A549 (cell line): ENCODE measurements at regions not wholly inside any gene's neighbourhood (a gene's known extent, or its start where the extent isn't known, plus 50 kb on each side); places are given as distances from the start of the nearest gene placed in this dataset.

Source experiments
- ATAC-seq, 2 experiments: fragments of 200-7000 bp in 1 of 2; fragments of >200 bp in 1 of 2; cut with Nextera tagmentation in 1 of 2; cut with Tn5 transposase in 1 of 2; 3 replicates each; pipeline versions ENCODE4 v1.8.0 to v1.9.1; 2018 to 2020; ENCODE audit warnings: mild to moderate bottlenecking in 1 of 2, moderate library complexity in 1 of 2
- CTCF ChIA-PET: fragments of 300-600 bp; sonication (Branson Sonifier 250); formaldehyde crosslinking; extraction: SDS; loops from one replicate; lab custom pipeline; 2021; ENCODE audit warnings: antibody characterized with exemption, inconsistent platforms; lab: Yijun Ruan, JAX
- POLR2A ChIA-PET: fragments of 350-600 bp; formaldehyde crosslinking; extraction: SDS; loops from one replicate; lab custom pipeline; 2021; ENCODE audit warnings: antibody characterized with exemption, inconsistent platforms; lab: Yijun Ruan, JAX
- DNase-seq, 2 experiments: peaks; one replicate each; pipeline versions ENCODE4 v3.0.0 to v3.0.0-alpha.2; 2011 to 2016; ENCODE audit warnings: low read depth in 1 of 2, low spot score in 1 of 2
- FAIRE-seq: peaks from 2 replicates; lab custom pipeline; 2011; peaks lifted over from hg19 to GRCh38; lab: Jason Lieb, UNC
- H3K27ac ChIP-seq, 2 experiments: fragments of >200 bp; sonication (Bioruptor Twin); formaldehyde crosslinking; 3 replicates each; pipeline ENCODE4 v1.5.1; 2016 to 2017
- H3K4me1 ChIP-seq: fragments of >200 bp; sonication (Bioruptor Twin); formaldehyde crosslinking; 3 replicates; pipeline ENCODE4 v1.6.1; 2016
- H3K4me2 ChIP-seq: fragments of >200 bp; sonication (Bioruptor Twin); formaldehyde crosslinking; 3 replicates; pipeline ENCODE4 v1.6.1; 2016
- H3K4me3 ChIP-seq: fragments of >200 bp; sonication (Bioruptor Twin); formaldehyde crosslinking; 3 replicates; pipeline ENCODE4 v1.5.1; 2016
- H3K9me3 ChIP-seq: fragments of >200 bp; sonication (Bioruptor Twin); formaldehyde crosslinking; 3 replicates; pipeline ENCODE4 v1.6.1; 2016
- CBX2 ChIP-seq: fragments of 200-600 bp; sonication (generic); IDR thresholded peaks from 2 replicates; pipeline ENCODE4 v1.6.1; 2016; ENCODE audit warnings: low read depth, mild to moderate bottlenecking, borderline replicate concordance
- CHD4 ChIP-seq: fragments of 200-600 bp; sonication (generic); IDR thresholded peaks from 2 replicates; pipeline ENCODE4 v1.6.1; 2016; ENCODE audit warnings: antibody characterized with exemption, mild to moderate bottlenecking, borderline replicate concordance
- EHF ChIP-seq: fragments of 250-450 bp; sonication (Bioruptor Pico); IDR thresholded peaks from 2 replicates; pipeline ENCODE4 v1.5.0; 2020; ENCODE audit warnings: mild to moderate bottlenecking
- ELK1 ChIP-seq: fragments of 150-350 bp; IDR thresholded peaks from 2 replicates; pipeline ENCODE4 v1.6.1; 2014; ENCODE audit warnings: low read depth, mild to moderate bottlenecking, low read length
- FOXS1 ChIP-seq: fragments of 250-450 bp; sonication (Bioruptor Pico); IDR thresholded peaks from 2 replicates; pipeline ENCODE4 v1.5.0; 2020; ENCODE audit warnings: mild to moderate bottlenecking, moderate library complexity
- GATA3 ChIP-seq: IDR thresholded peaks from 2 replicates; pipeline ENCODE4 v1.6.1; 2012; ENCODE audit warnings: borderline replicate concordance
- HDAC2 ChIP-seq: fragments of 200-600 bp; sonication (generic); IDR thresholded peaks from 2 replicates; pipeline ENCODE4 v1.6.1; 2016
- HES2 ChIP-seq: fragments of >200 bp; sonication (Bioruptor Twin); formaldehyde crosslinking; IDR thresholded peaks from 2 replicates; pipeline ENCODE4 v1.6.1; 2016
- HEYL ChIP-seq: fragments of 250-450 bp; sonication (Bioruptor Pico); IDR thresholded peaks from 2 replicates; pipeline ENCODE4 v1.8.0; 2021; ENCODE audit warnings: mild to moderate bottlenecking, moderate library complexity
- HOXA7 ChIP-seq: fragments of 250-450 bp; sonication (Bioruptor Pico); IDR thresholded peaks from 2 replicates; pipeline ENCODE4 v1.5.0; 2020; ENCODE audit warnings: mild to moderate bottlenecking, moderate library complexity
- HOXB5 ChIP-seq: fragments of 250-450 bp; sonication (Bioruptor Pico); IDR thresholded peaks from 2 replicates; pipeline ENCODE4 v1.5.0; 2020; ENCODE audit warnings: mild to moderate bottlenecking, moderate library complexity
- JUN ChIP-seq, 2 experiments: fragments of >200 bp; sonication (Bioruptor Twin); formaldehyde crosslinking; IDR thresholded peaks; 2 replicates in 1 of 2; 3 replicates in 1 of 2; pipeline ENCODE4 v1.6.1; 2016 to 2017
- NFE2L2 ChIP-seq: fragments of 150-350 bp; conservative IDR thresholded peaks from 2 replicates; pipeline ENCODE4 v1.6.1; 2014; ENCODE audit warnings: low read length
- PBX3 ChIP-seq: IDR thresholded peaks from 2 replicates; pipeline ENCODE4 v1.6.1; 2012
- POLR2AphosphoS2 ChIP-seq: conservative IDR thresholded peaks from 2 replicates; pipeline ENCODE4 v1.6.1; 2012; ENCODE audit warnings: low read length, improper control_type of control experiment, inconsistent platforms
- RAD21 ChIP-seq, 2 experiments: fragments of >200 bp in 1 of 2; sonication (Bioruptor Twin) in 1 of 2; formaldehyde crosslinking in 1 of 2; IDR thresholded peaks in 1 of 2; conservative IDR thresholded peaks in 1 of 2; 2 replicates in 1 of 2; 3 replicates in 1 of 2; pipeline ENCODE4 v1.6.1; 2012 to 2018; ENCODE audit warnings: inconsistent platforms in 1 of 2
- REST ChIP-seq: fragments of 200-600 bp; sonication (generic); IDR thresholded peaks from 2 replicates; pipeline ENCODE4 v1.6.1; 2016; ENCODE audit warnings: antibody characterized with exemption, mild to moderate bottlenecking, moderate library complexity
- RFX5 ChIP-seq: fragments of 450-650 bp; IDR thresholded peaks from 2 replicates; pipeline ENCODE4 v1.7.1; 2014; ENCODE audit warnings: antibody characterized with exemption, mild to moderate bottlenecking, moderate library complexity
- RNF2 ChIP-seq: fragments of 200-600 bp; sonication (generic); IDR thresholded peaks from 2 replicates; pipeline ENCODE4 v1.6.1; 2016; ENCODE audit warnings: low read depth, mild to moderate bottlenecking, antibody characterized with exemption, moderate library complexity, borderline replicate concordance
- SMC3 ChIP-seq: fragments of >200 bp; sonication (Bioruptor Twin); formaldehyde crosslinking; IDR thresholded peaks from 3 replicates; pipeline ENCODE4 v1.6.1; 2018; ENCODE audit warnings: inconsistent platforms
- TP53 ChIP-seq: fragments of 250-450 bp; sonication (Bioruptor Pico); IDR thresholded peaks from 2 replicates; pipeline ENCODE4 v1.5.0; 2021; ENCODE audit warnings: mild to moderate bottlenecking, moderate library complexity
- WGBS: methylation state at CpG from one replicate; pipeline ENCODE4 v1.1.6; 2017; ENCODE audit errors: missing lambda C conversion rate; 5-methylcytosine and 5-hydroxymethylcytosine counted together

GRCh38 chr6:159557031-159557430 is 136.0 kb downstream of the SOD2 start (continued):
- TF ChIP-seq HES2: no peak
- TF ChIP-seq FOXS1 (CRISPR knock-in tag): no peak
- TF ChIP-seq HOXA7: no peak
- no peak for TF ChIP-seq SMC3
- no peak for TF ChIP-seq HOXB5
- TF ChIP-seq JUN (IDR thresholded peaks at IDR 0.05): no peak
- no peak for TF ChIP-seq CBX2
- no peak for TF ChIP-seq RNF2
- no peak for TF ChIP-seq POLR2AphosphoS2
- TF ChIP-seq, all 56 proteins: peak for 0

- no peaks in the 10 kb centered on the region for H3K9me3 ChIP-seq
- ATAC-seq (no peak), FAIRE-seq (no peak), DNase-seq (no peak)
- no peak overlapping the region for H3K4me2 ChIP-seq
- ChIA-PET CTCF (no interaction called here), POLR2A (no interaction called here)
- TF ChIP-seq RFX5 (no peak), CBX2 (no peak)
- H3K4me3 ChIP-seq: no peak overlapping the region
- no peaks in the 10 kb centered on the region for H3K4me1 ChIP-seq
- WGBS: 17% methylated on average over 5 of the region's 5 CpGs
- no peak overlapping the region for H3K27ac ChIP-seq
These were observed 137.8 kb downstream of the SOD2 start for GRCh38 chr6:159555082-159555875.

GRCh38 chr6:159541296-159541695 is 151.7 kb downstream of the SOD2 start:
- H3K4me3 ChIP-seq: no peak overlapping the region
- 42% methylated on average over 2 of the region's 2 CpGs for WGBS
- H3K4me2 ChIP-seq: no peak overlapping the region
- ChIA-PET POLR2A (no interaction called here), CTCF (interaction anchor here (0.5 kb wide), 1 partner anchor 289 kb away, joined by 3 read pairs; no protein-coding TSS in a partner anchor)
- DNase-seq: no peak
- no peak for TF ChIP-seq CHD4
- no peak for TF ChIP-seq REST
- TF ChIP-seq ELK1: no peak
- TF ChIP-seq GATA3: no peak
- TF ChIP-seq TP53 (CRISPR knock-in tag): no peak
- TF ChIP-seq NFE2L2: no peak
- no peak for TF ChIP-seq EHF
- no peak for TF ChIP-seq PBX3
- no peak for TF ChIP-seq HOXA7
- no peak for TF ChIP-seq SMC3
- TF ChIP-seq RAD21 (conservative IDR thresholded peaks at IDR 0.05 in 1 of 2, IDR thresholded peaks at IDR 0.05 in 1 of 2): no peak
- TF ChIP-seq HEYL (CRISPR knock-in tag): no peak
- TF ChIP-seq HDAC2: no peak
- TF ChIP-seq, all 56 proteins: peak for 0
- H3K27ac ChIP-seq: no peak overlapping the region
- no peaks in the 10 kb centered on the region for H3K4me1 ChIP-seq
- H3K9me3 ChIP-seq: no peaks in the 10 kb centered on the region
- ATAC-seq: no peak
- FAIRE-seq: no peak
